ENCODE measurements at regions not wholly inside any gene's neighbourhood (a gene's known extent, or its start where the extent isn't known, plus 50 kb on each side); places are given as distances from the start of the nearest gene placed in this dataset.

GRCh38 chr5:111853748-111854147 is 96.8 kb upstream of the NREP start:
- ChIA-PET POLR2A (no interaction called here), CTCF (no interaction called here)
- Histone ChIP-seq H3K9me3 (no peaks in the 10 kb centered on the region), H3K27me3 (replicated peaks; ENCODE audit: control insufficient read depth, insufficient read depth, low read length) (no peaks in the 10 kb centered on the region), H3K4me1 (no peaks in the 10 kb centered on the region), H3K4me3 (ENCODE audit: low read depth, low read length) (no peak overlapping the region), H3K36me3 (ENCODE audit: control insufficient read depth, insufficient read depth, low read length) (no peaks in the 10 kb centered on the region)
- H3K4me1 Mint-ChIP-seq (ENCODE audit: low read depth, unreplicated experiment) = no peaks in the 10 kb centered on the region
- no peak overlapping the region for H3K27ac Mint-ChIP-seq (ENCODE audit: unreplicated experiment)
- intact Hi-C loops (cut with micrococcal nuclease; ENCODE audit: unreplicated experiment) = no loop called here
- H3K36me3 Mint-ChIP-seq (ENCODE audit: insufficient read depth, unreplicated experiment) = no peaks in the 10 kb centered on the region
- DNase-seq = no peak
- H3K9me3 Mint-ChIP-seq (ENCODE audit: unreplicated experiment) = no peaks in the 10 kb centered on the region
- BruUV-seq (replicated peaks) = no TSS peak
- peaks cover 13% of the 10 kb centered on the region for H3K27me3 Mint-ChIP-seq (ENCODE audit: insufficient read depth, unreplicated experiment)
- TF ChIP-seq, protein P1, sequence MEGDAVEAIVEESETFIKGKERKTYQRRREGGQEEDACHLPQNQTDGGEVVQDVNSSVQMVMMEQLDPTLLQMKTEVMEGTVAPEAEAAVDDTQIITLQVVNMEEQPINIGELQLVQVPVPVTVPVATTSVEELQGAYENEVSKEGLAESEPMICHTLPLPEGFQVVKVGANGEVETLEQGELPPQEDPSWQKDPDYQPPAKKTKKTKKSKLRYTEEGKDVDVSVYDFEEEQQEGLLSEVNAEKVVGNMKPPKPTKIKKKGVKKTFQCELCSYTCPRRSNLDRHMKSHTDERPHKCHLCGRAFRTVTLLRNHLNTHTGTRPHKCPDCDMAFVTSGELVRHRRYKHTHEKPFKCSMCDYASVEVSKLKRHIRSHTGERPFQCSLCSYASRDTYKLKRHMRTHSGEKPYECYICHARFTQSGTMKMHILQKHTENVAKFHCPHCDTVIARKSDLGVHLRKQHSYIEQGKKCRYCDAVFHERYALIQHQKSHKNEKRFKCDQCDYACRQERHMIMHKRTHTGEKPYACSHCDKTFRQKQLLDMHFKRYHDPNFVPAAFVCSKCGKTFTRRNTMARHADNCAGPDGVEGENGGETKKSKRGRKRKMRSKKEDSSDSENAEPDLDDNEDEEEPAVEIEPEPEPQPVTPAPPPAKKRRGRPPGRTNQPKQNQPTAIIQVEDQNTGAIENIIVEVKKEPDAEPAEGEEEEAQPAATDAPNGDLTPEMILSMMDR (IDR thresholded peaks at IDR 0.05; ENCODE audit: insufficient read depth in 1 of 2, low read depth in 1 of 2, low read length in 1 of 2, severe bottlenecking in 1 of 2, unreplicated experiment in 1 of 2) = no peak
- H3K4me3 Mint-ChIP-seq (ENCODE audit: unreplicated experiment) = no peak overlapping the region

GRCh38 chr5:111851631-111852548 is 94.9 kb upstream of the NREP start:
- DNase-seq = no peak
- ChIA-PET POLR2A (no interaction called here), CTCF (no interaction called here)
- no peak overlapping the region for H3K4me3 Mint-ChIP-seq (ENCODE audit: unreplicated experiment)
- no peaks in the 10 kb centered on the region for H3K36me3 Mint-ChIP-seq (ENCODE audit: insufficient read depth, unreplicated experiment)
- peaks cover 10% of the 10 kb centered on the region for H3K27me3 Mint-ChIP-seq (ENCODE audit: insufficient read depth, unreplicated experiment)
- H3K27me3 ChIP-seq (replicated peaks; ENCODE audit: control insufficient read depth, insufficient read depth, low read length) = no peaks in the 10 kb centered on the region
- no peaks in the 10 kb centered on the region for H3K9me3 ChIP-seq
- no peaks in the 10 kb centered on the region for H3K9me3 Mint-ChIP-seq (ENCODE audit: unreplicated experiment)
- H3K27ac Mint-ChIP-seq (ENCODE audit: unreplicated experiment) = no peak overlapping the region
- no peaks in the 10 kb centered on the region for H3K4me1 ChIP-seq
- intact Hi-C loops (cut with micrococcal nuclease; ENCODE audit: unreplicated experiment) = no loop called here
- no TSS peak for BruUV-seq (replicated peaks)
- no peaks in the 10 kb centered on the region for H3K4me1 Mint-ChIP-seq (ENCODE audit: low read depth, unreplicated experiment)
- H3K4me3 ChIP-seq (ENCODE audit: low read depth, low read length) = no peak overlapping the region
- TF ChIP-seq, protein P1 (IDR thresholded peaks at IDR 0.05; ENCODE audit: insufficient read depth in 1 of 2, low read depth in 1 of 2, low read length in 1 of 2, severe bottlenecking in 1 of 2, unreplicated experiment in 1 of 2) = no peak
- H3K36me3 ChIP-seq (ENCODE audit: control insufficient read depth, insufficient read depth, low read length) = no peaks in the 10 kb centered on the region

DNA sequence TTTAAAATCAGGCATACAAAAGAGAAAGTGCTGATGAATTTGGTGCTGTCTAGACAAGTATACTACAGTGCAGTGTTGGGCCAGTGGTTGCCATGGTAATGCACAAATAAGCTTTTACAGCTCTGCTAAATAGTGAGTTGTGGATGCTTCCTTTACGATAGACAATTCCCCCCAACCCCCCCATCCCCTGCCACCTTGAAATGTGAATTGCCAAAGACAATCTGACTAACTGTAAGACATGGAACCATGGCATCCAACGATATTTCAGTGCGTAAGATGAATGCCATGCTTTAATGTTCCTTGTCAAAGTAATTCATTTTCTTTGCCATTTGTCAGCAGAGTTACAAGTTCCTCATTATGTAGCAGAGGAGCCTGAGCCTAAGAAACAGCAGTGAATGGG is 91.5 kb upstream of the NREP start:
- Histone ChIP-seq H3K4me3 (ENCODE audit: low read depth, low read length) (no peak overlapping the region), H3K9me3 (no peaks in the 10 kb centered on the region), H3K36me3 (ENCODE audit: control insufficient read depth, insufficient read depth, low read length) (no peaks in the 10 kb centered on the region), H3K4me1 (no peaks in the 10 kb centered on the region), H3K27me3 (replicated peaks; ENCODE audit: control insufficient read depth, insufficient read depth, low read length) (no peaks in the 10 kb centered on the region)
- DNase-seq = no peak
- Mint-ChIP-seq H3K27ac (ENCODE audit: unreplicated experiment) (no peak overlapping the region), H3K36me3 (ENCODE audit: insufficient read depth, unreplicated experiment) (no peaks in the 10 kb centered on the region), H3K27me3 (ENCODE audit: insufficient read depth, unreplicated experiment) (peaks cover 10% of the 10 kb centered on the region), H3K9me3 (ENCODE audit: unreplicated experiment) (no peaks in the 10 kb centered on the region), H3K4me1 (ENCODE audit: low read depth, unreplicated experiment) (no peaks in the 10 kb centered on the region), H3K4me3 (ENCODE audit: unreplicated experiment) (no peak overlapping the region)
- intact Hi-C loops (cut with micrococcal nuclease; ENCODE audit: unreplicated experiment) = loop anchor here (10.0 kb wide), 1 partner anchor 294 kb away; no protein-coding TSS in a partner anchor
- TF ChIP-seq, protein P1 (IDR thresholded peaks at IDR 0.05; ENCODE audit: insufficient read depth in 1 of 2, low read depth in 1 of 2, low read length in 1 of 2, severe bottlenecking in 1 of 2, unreplicated experiment in 1 of 2) = no peak
- CTCF ChIA-PET = no interaction called here
- BruUV-seq (replicated peaks) = no TSS peak
- POLR2A ChIA-PET = no interaction called here

Data from Caco-2 (cell line).